HG03558 (cell line): ENCODE measurements at regions not wholly inside any gene's neighbourhood (a gene's known extent, or its start where the extent isn't known, plus 50 kb on each side); places are given as distances from the start of the nearest gene placed in this dataset.
"Not testable (repeated sequence)": the region's sequence is repeated elsewhere in the genome, so short reads cannot be mapped to it uniquely, and the experiment has no call there.

Experiments used
- ATAC-seq: cut with Tn5 transposase; IDR thresholded peaks from one replicate; pipeline ENCODE4 v1.9.1; 2021; ENCODE audit warnings: moderate number of reproducible peaks; ENCODE audit not compliant: unreplicated experiment; ENCODE audit errors: extremely low read depth

GRCh38 chr10:65017523-65017922, 1496.3 kb downstream of the REEP3 start:
- no peak for ATAC-seq

GRCh38 chr10:65024886-65025285, 1503.7 kb downstream of the REEP3 start:
- ATAC-seq, result no peak

- ATAC-seq, result no peak
Measured at GRCh38 chr10:65030263-65030662, 1509.1 kb downstream of the REEP3 start.

- no peak for ATAC-seq
Measured at GRCh38 chr10:65032867-65033769, 1511.9 kb downstream of the REEP3 start.

- no peak for ATAC-seq
Measured at GRCh38 chr10:65033957-65034356, 1512.8 kb downstream of the REEP3 start.

- no peak for ATAC-seq
Measured at GRCh38 chr10:65040796-65041195, 1519.6 kb downstream of the REEP3 start.

- no peak for ATAC-seq
Measured at GRCh38 chr10:65041307-65041706, 1520.1 kb downstream of the REEP3 start.

GRCh38 chr10:65042496-65042895, 1521.3 kb downstream of the REEP3 start:
- ATAC-seq, result no peak

- no peak for ATAC-seq
Measured at GRCh38 chr10:65046831-65047230, 1525.6 kb downstream of the REEP3 start.

- not testable (repeated sequence) for ATAC-seq
Measured at GRCh38 chr10:65052111-65052510, 1530.9 kb downstream of the REEP3 start.

GRCh38 chr10:65053397-65053796, 1532.2 kb downstream of the REEP3 start:
- ATAC-seq, result not testable (repeated sequence)

- not testable (repeated sequence) for ATAC-seq
Measured at GRCh38 chr10:65053831-65054351, 1532.7 kb downstream of the REEP3 start.

- not testable (repeated sequence) for ATAC-seq
Measured at GRCh38 chr10:65054701-65055100, 1533.5 kb downstream of the REEP3 start.

- no peak for ATAC-seq
Measured at GRCh38 chr10:65065278-65065677, 1544.1 kb downstream of the REEP3 start.

- no peak for ATAC-seq
Measured at GRCh38 chr10:65083222-65083621, 1562.0 kb downstream of the REEP3 start.

GRCh38 chr10:65090991-65091390, 1569.8 kb downstream of the REEP3 start:
- ATAC-seq, result no peak

- ATAC-seq, result no peak
Measured at GRCh38 chr10:65100146-65100545, 1578.9 kb downstream of the REEP3 start.

GRCh38 chr10:65100881-65101280, 1579.7 kb downstream of the REEP3 start:
- not testable (repeated sequence) for ATAC-seq

GRCh38 chr10:65110009-65110408, 1588.8 kb downstream of the REEP3 start:
- ATAC-seq, result no peak

GRCh38 chr10:65111059-65111458, 1589.9 kb downstream of the REEP3 start:
- not testable (repeated sequence) for ATAC-seq

- ATAC-seq, result no peak
Measured at GRCh38 chr10:65112573-65112972, 1591.4 kb downstream of the REEP3 start.

- no peak for ATAC-seq
Measured at GRCh38 chr10:65123120-65123519, 1601.9 kb downstream of the REEP3 start.
